ENCODE measurements at regions not wholly inside any gene's neighbourhood (a gene's known extent, or its start where the extent isn't known, plus 50 kb on each side); places are given as distances from the start of the nearest gene placed in this dataset.

GRCh38 chr16:35798885-35799426 lies 2339.5 kb downstream of the TP53TG3F start:
- TF ChIP-seq CTCF (IDR thresholded peaks at IDR 0.05) = no peak
- TF ChIP-seq ZFX (IDR thresholded peaks at IDR 0.05; ENCODE audit: borderline replicate concordance) = no peak
